ENCODE measurements at regions not wholly inside any gene's neighbourhood (a gene's known extent, or its start where the extent isn't known, plus 50 kb on each side); places are given as distances from the start of the nearest gene placed in this dataset.
"Not testable (repeated sequence)": the region's sequence is repeated elsewhere in the genome, so short reads cannot be mapped to it uniquely, and the experiment has no call there.

DNA sequence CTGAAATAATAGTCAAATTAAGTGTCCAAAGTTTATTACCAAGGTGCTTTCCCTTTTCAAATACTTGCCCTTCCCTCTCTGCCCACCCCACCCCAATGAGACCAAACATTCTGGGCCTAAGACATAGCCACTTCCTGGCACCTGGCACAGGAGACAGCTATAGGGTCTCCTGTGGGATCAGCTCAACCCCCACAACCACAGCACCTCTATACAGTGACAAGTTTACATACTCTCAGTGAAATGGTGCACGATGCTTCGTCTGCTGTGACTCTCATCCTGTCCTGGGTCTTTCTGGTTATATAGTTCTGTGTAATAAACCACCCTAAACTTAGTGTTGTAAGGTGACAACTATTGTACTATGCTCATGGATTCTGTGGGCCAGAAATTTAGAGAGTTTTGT is 466.2 kb downstream of the FBXO15 start:
- Histone ChIP-seq H3K36me3 (no peaks in the 10 kb centered on the region), H3K4me1 (no peaks in the 10 kb centered on the region), H3K9me3 (no peaks in the 10 kb centered on the region), H3K27ac (no peak overlapping the region), H3K4me3 (no peak overlapping the region), H3K27me3 (no peaks in the 10 kb centered on the region)
- no peak for DNase-seq
- no peak for TF ChIP-seq POLR2A (IDR thresholded peaks at IDR 0.05)
- TF ChIP-seq, protein P1, sequence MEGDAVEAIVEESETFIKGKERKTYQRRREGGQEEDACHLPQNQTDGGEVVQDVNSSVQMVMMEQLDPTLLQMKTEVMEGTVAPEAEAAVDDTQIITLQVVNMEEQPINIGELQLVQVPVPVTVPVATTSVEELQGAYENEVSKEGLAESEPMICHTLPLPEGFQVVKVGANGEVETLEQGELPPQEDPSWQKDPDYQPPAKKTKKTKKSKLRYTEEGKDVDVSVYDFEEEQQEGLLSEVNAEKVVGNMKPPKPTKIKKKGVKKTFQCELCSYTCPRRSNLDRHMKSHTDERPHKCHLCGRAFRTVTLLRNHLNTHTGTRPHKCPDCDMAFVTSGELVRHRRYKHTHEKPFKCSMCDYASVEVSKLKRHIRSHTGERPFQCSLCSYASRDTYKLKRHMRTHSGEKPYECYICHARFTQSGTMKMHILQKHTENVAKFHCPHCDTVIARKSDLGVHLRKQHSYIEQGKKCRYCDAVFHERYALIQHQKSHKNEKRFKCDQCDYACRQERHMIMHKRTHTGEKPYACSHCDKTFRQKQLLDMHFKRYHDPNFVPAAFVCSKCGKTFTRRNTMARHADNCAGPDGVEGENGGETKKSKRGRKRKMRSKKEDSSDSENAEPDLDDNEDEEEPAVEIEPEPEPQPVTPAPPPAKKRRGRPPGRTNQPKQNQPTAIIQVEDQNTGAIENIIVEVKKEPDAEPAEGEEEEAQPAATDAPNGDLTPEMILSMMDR (IDR thresholded peaks at IDR 0.05), result no peak
- intact Hi-C loops (cut with DNase I; ENCODE audit: low total_unique reads), result no loop called here

DNA sequence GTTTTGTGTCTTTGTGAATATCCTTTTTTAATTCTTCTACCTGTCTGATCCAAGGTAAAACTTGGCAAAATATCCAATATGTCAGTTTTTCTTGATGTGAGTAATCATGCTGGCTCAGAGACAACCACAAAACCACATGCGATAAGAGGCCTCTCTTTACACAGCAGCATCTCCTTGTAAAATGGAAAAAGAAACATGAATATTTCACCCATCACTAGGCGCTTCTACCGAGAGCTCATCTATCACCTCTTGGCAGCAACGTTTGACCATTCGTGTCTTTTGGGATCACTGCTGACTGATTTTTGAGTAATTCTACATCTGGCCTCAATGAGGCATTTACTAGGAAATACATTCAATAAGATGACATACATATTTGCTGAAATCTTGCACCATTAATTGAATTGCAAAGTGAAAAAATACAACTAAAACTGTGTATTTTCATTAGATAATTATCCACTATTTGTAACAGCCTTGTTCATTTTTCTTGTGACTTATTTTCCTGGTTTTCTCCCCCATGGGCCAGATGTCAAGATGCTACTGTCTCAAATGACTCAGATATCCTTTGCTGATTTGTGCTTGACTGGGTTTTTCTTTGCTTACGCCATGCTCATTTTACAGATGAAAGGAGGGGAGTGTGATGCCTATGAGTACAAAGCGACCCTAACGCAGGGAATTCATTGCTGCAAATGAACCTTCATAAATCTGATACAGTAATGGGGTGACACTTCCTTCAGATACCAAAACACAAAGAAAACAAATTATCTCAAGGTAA is 467.5 kb downstream of the FBXO15 start:
- TF ChIP-seq, protein P1 (IDR thresholded peaks at IDR 0.05), result no peak
- TF ChIP-seq POLR2A (IDR thresholded peaks at IDR 0.05), result no peak
- no peaks in the 10 kb centered on the region for H3K27me3 ChIP-seq
- no peaks in the 10 kb centered on the region for H3K4me1 ChIP-seq
- H3K9me3 ChIP-seq, result no peaks in the 10 kb centered on the region
- no peak overlapping the region for H3K27ac ChIP-seq
- H3K36me3 ChIP-seq, result no peaks in the 10 kb centered on the region
- DNase-seq, result no peak
- no peak overlapping the region for H3K4me3 ChIP-seq
- intact Hi-C loops (cut with DNase I; ENCODE audit: low total_unique reads), result no loop called here

DNA sequence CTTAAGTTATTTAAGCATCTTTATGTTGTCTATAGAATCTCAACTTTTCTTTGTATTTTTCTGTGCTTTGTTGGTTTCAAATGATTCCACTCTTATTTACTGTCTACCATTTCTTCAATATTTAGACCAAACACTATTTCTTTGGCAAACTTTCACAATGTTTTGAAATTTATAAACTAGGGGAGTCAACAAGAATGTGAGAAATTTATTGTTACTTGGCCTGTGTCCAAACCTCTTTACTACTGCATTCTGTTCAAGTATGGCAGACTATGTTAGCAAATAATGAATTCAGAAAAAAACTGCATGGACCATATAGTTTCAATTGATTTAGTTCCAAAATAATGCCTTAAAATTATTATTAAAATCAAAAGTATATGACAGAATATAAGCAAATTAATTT is 470.2 kb downstream of the FBXO15 start:
- Histone ChIP-seq H3K9me3 (no peaks in the 10 kb centered on the region), H3K36me3 (no peaks in the 10 kb centered on the region), H3K27ac (no peak overlapping the region), H3K4me3 (no peak overlapping the region), H3K27me3 (no peaks in the 10 kb centered on the region), H3K4me1 (no peaks in the 10 kb centered on the region)
- intact Hi-C loops (cut with DNase I; ENCODE audit: low total_unique reads), result no loop called here
- no peak for DNase-seq
- TF ChIP-seq, protein P1 (IDR thresholded peaks at IDR 0.05), result no peak
- no peak for TF ChIP-seq POLR2A (IDR thresholded peaks at IDR 0.05)

DNA sequence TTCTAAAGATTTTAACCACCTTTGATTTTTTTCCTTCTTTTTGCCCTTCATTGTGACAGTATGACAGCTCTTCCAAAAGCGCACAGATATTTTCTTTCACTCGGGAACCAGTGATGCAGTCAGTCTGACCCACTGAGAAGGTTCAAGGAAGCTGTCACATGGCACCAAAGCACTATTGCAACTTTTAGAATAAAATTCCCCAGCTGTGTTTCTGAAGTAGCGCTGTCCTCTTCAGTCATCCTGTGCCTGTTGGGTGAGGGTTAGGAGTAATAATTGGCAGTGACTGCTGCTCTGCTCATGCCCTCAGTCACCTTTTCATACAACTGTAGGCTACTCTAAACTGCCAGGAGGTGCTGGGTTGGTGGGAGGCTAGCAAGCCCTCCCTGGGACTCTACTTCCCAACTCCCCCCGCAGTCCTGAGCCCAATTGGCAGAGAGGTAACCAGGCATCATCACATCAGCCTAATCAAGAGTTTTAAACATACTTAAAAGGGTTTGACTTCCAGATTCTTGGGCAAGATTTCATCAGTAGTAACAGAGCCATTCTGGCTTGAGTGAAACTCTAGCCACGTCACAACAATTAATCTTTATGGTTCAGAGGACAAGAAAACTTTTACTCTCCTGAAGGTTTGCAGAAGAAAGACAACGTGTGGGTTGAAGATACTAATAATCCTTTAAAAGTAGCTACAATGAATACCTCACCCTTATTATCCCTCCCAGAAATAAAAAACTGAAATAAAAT is 473.3 kb downstream of the FBXO15 start:
- Histone ChIP-seq H3K36me3 (no peaks in the 10 kb centered on the region), H3K4me3 (no peak overlapping the region), H3K9me3 (no peaks in the 10 kb centered on the region), H3K27me3 (no peaks in the 10 kb centered on the region), H3K4me1 (no peaks in the 10 kb centered on the region), H3K27ac (no peak overlapping the region)
- DNase-seq, result no peak
- TF ChIP-seq POLR2A (IDR thresholded peaks at IDR 0.05), result no peak
- TF ChIP-seq, protein P1 (IDR thresholded peaks at IDR 0.05), result no peak
- intact Hi-C loops (cut with DNase I; ENCODE audit: low total_unique reads), result no loop called here

DNA sequence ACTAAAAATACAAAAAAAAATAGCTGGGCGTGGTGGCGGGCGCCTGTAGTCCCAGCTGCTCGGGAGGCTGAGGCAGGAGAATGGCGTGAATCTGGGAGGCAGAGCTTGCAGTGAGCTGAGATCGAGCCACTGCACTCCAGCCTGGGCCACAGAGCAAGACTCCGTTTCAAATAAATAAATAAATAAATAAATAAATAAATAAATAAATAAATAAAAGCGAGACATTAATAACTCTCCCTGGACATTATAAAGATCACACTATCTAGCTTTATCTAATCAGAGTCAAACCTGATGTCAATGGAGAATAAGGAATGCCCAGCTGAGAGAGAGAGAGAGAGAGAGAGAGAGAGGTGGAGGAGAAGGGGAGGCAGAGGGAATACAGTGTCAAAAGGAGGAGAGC is 476.2 kb downstream of the FBXO15 start:
- DNase-seq; H3K27me3 ChIP-seq; intact Hi-C loops (cut with DNase I; ENCODE audit: low total_unique reads); H3K4me3 ChIP-seq; H3K4me1 ChIP-seq; H3K27ac ChIP-seq; H3K36me3 ChIP-seq; H3K9me3 ChIP-seq: not testable (repeated sequence)
